H1 (cell line): ENCODE measurements at regions not wholly inside any gene's neighbourhood (a gene's known extent, or its start where the extent isn't known, plus 50 kb on each side); places are given as distances from the start of the nearest gene placed in this dataset.

Experiments
- CHD7 ChIP-seq: fragments of 300-600 bp; sonication (generic); IDR thresholded peaks from 2 replicates; pipeline ENCODE4 v1.7.1; 2012; ENCODE audit warnings: low read length, moderate library complexity, mild to moderate bottlenecking, inconsistent platforms; ENCODE audit not compliant: insufficient replicate concordance
- GABPA ChIP-seq: IDR thresholded peaks from 2 replicates; pipeline ENCODE4 v1.6.1; 2011; ENCODE audit warnings: mild to moderate bottlenecking, low read length, moderate library complexity, borderline replicate concordance; ENCODE audit not compliant: insufficient read depth
- SP2 ChIP-seq: IDR thresholded peaks from 2 replicates; pipeline ENCODE4 v1.6.1; 2012; ENCODE audit warnings: mild to moderate bottlenecking, low read length, inconsistent platforms
- SP4 ChIP-seq: IDR thresholded peaks from 2 replicates; pipeline ENCODE4 v1.6.1; 2012; ENCODE audit warnings: low read length, inconsistent platforms
- TAF7 ChIP-seq: optimal IDR thresholded peaks from 2 replicates; pipeline ENCODE3; 2011; ENCODE audit warnings: low read depth, mild to moderate bottlenecking, inconsistent platforms, low read length, moderate library complexity, borderline replicate concordance
- TEAD4 ChIP-seq: IDR thresholded peaks from 2 replicates; pipeline ENCODE4 v1.6.1; 2012; ENCODE audit warnings: low read depth, low read length, inconsistent platforms, mixed read lengths

GRCh38 chr10:78435484-78436221 lies 402.0 kb downstream of the RPS24 start (continued):
- no peak for TF ChIP-seq TAF7
- TF ChIP-seq GABPA = no peak
- TF ChIP-seq CHD7 = no peak
- TF ChIP-seq SP4 = no peak
- no peak for TF ChIP-seq TEAD4
- no peak for TF ChIP-seq SP2
